ENCODE measurements at regions not wholly inside any gene's neighbourhood (a gene's known extent, or its start where the extent isn't known, plus 50 kb on each side); places are given as distances from the start of the nearest gene placed in this dataset.

- H3K27me3 ChIP-seq (ENCODE audit: control insufficient read depth, insufficient read depth, low read length), result no peaks in the 10 kb centered on the region
- H3K36me3 ChIP-seq (ENCODE audit: control insufficient read depth, insufficient read depth, low read length), result no peaks in the 10 kb centered on the region
- DNase-seq (ENCODE audit: low read depth), result no peak
- no peak for TF ChIP-seq CTCF (IDR thresholded peaks at IDR 0.05; ENCODE audit: insufficient read depth, low read length, severe bottlenecking)
- FAIRE-seq, result no peak
- no peak overlapping the region for H3K4me3 ChIP-seq (ENCODE audit: low read depth, low read length)
Observed at GRCh38 chr5:28914297-28914696, 1875.9 kb upstream of the CDH9 start.

GRCh38 chr5:28903643-28904042, 1865.3 kb upstream of the CDH9 start:
- FAIRE-seq (no peak), DNase-seq (ENCODE audit: low read depth) (no peak)
- no peak for TF ChIP-seq CTCF (IDR thresholded peaks at IDR 0.05; ENCODE audit: insufficient read depth, low read length, severe bottlenecking)
- Histone ChIP-seq H3K4me3 (ENCODE audit: low read depth, low read length) (no peak overlapping the region), H3K27me3 (ENCODE audit: control insufficient read depth, insufficient read depth, low read length) (no peaks in the 10 kb centered on the region), H3K36me3 (ENCODE audit: control insufficient read depth, insufficient read depth, low read length) (no peaks in the 10 kb centered on the region)

- Histone ChIP-seq H3K36me3 (ENCODE audit: control insufficient read depth, insufficient read depth, low read length) (no peaks in the 10 kb centered on the region), H3K4me3 (ENCODE audit: low read depth, low read length) (no peak overlapping the region), H3K27me3 (ENCODE audit: control insufficient read depth, insufficient read depth, low read length) (no peaks in the 10 kb centered on the region)
- no peak for TF ChIP-seq CTCF (IDR thresholded peaks at IDR 0.05; ENCODE audit: insufficient read depth, low read length, severe bottlenecking)
- FAIRE-seq (no peak), DNase-seq (ENCODE audit: low read depth) (peak; percentile 9)
Observed at GRCh38 chr5:28896949-28897348, 1858.6 kb upstream of the CDH9 start.

- H3K4me3 ChIP-seq (ENCODE audit: low read depth, low read length), result no peak overlapping the region
- FAIRE-seq, result no peak
- TF ChIP-seq CTCF (IDR thresholded peaks at IDR 0.05; ENCODE audit: insufficient read depth, low read length, severe bottlenecking), result no peak
Observed at GRCh38 chr5:28880936-28881335, 1842.5 kb upstream of the CDH9 start.

GRCh38 chr5:28877050-28877449, 1838.7 kb upstream of the CDH9 start:
- Histone ChIP-seq H3K27me3 (ENCODE audit: control insufficient read depth, insufficient read depth, low read length) (no peaks in the 10 kb centered on the region), H3K4me3 (ENCODE audit: low read depth, low read length) (no peak overlapping the region), H3K36me3 (ENCODE audit: control insufficient read depth, insufficient read depth, low read length) (no peaks in the 10 kb centered on the region)
- TF ChIP-seq CTCF (IDR thresholded peaks at IDR 0.05; ENCODE audit: insufficient read depth, low read length, severe bottlenecking), result no peak
- FAIRE-seq, result no peak
- DNase-seq (ENCODE audit: low read depth), result no peak

More at GRCh38 chr5:28880936-28881335, 1842.5 kb upstream of the CDH9 start:
- no peak for DNase-seq (ENCODE audit: low read depth)
- Histone ChIP-seq H3K27me3 (ENCODE audit: control insufficient read depth, insufficient read depth, low read length) (no peaks in the 10 kb centered on the region), H3K36me3 (ENCODE audit: control insufficient read depth, insufficient read depth, low read length) (no peaks in the 10 kb centered on the region)

GRCh38 chr5:28864006-28864405, 1825.6 kb upstream of the CDH9 start:
- no peak for DNase-seq (ENCODE audit: low read depth)
- Histone ChIP-seq H3K4me3 (ENCODE audit: low read depth, low read length) (no peak overlapping the region), H3K36me3 (ENCODE audit: control insufficient read depth, insufficient read depth, low read length) (no peaks in the 10 kb centered on the region), H3K27me3 (ENCODE audit: control insufficient read depth, insufficient read depth, low read length) (no peaks in the 10 kb centered on the region)
- no peak for TF ChIP-seq CTCF (IDR thresholded peaks at IDR 0.05; ENCODE audit: insufficient read depth, low read length, severe bottlenecking)
- no peak for FAIRE-seq
